HAP-1 (cell line): ENCODE measurements at regions not wholly inside any gene's neighbourhood (a gene's known extent, or its start where the extent isn't known, plus 50 kb on each side); places are given as distances from the start of the nearest gene placed in this dataset.

Source experiments
- DNase-seq, 2 experiments: peaks; one replicate each; pipeline ENCODE4 v3.0.0-alpha.2; 2016 to 2020; ENCODE audit warnings: low spot score in 2 of 2
- H3K27me3 ChIP-seq: fragments of 250-450 bp; sonication (Bioruptor Pico); 2 replicates; pipeline ENCODE4 v1.5.1; 2020; ENCODE audit warnings: low read depth, mild to moderate bottlenecking, moderate library complexity
- H3K36me3 ChIP-seq: fragments of 250-450 bp; sonication (Bioruptor Pico); replicated peaks from 2 replicates; pipeline ENCODE4 v1.5.1; 2020; ENCODE audit warnings: mild to moderate bottlenecking
- H3K4me1 ChIP-seq: fragments of 250-450 bp; sonication (Bioruptor Pico); 2 replicates; pipeline ENCODE4 v1.5.1; 2020; ENCODE audit warnings: mild to moderate bottlenecking
- H3K4me3 ChIP-seq: fragments of 250-450 bp; sonication (Bioruptor Pico); 2 replicates; pipeline ENCODE4 v1.5.1; 2020; ENCODE audit warnings: mild to moderate bottlenecking, moderate library complexity
- H3K9me3 ChIP-seq: fragments of 250-450 bp; sonication (Bioruptor Pico); 2 replicates; pipeline ENCODE4 v1.5.1; 2020; ENCODE audit warnings: mild to moderate bottlenecking, moderate library complexity
- in situ Hi-C: fragments of 300-500 bp; cut with MboI; formaldehyde crosslinking; loops from 3 replicates; pipeline ENCODE4 v1.14.3; 2020; ENCODE audit warnings: low sequenced_read_pairs, inconsistent platforms, mixed read lengths

GRCh38 chr9:18146329-18146728 lies 327.6 kb upstream of the ADAMTSL1 start:
- in situ Hi-C loops, result no loop called here
- H3K4me3 ChIP-seq, result no peak overlapping the region
- H3K36me3 ChIP-seq, result no peaks in the 10 kb centered on the region
- no peaks in the 10 kb centered on the region for H3K27me3 ChIP-seq
- H3K4me1 ChIP-seq, result peaks cover 10% of the 10 kb centered on the region
- no peak for DNase-seq
- no peaks in the 10 kb centered on the region for H3K9me3 ChIP-seq

- no peaks in the 10 kb centered on the region for H3K36me3 ChIP-seq
- in situ Hi-C loops, result no loop called here
- DNase-seq, result no peak
- no peaks in the 10 kb centered on the region for H3K27me3 ChIP-seq
- H3K9me3 ChIP-seq, result no peaks in the 10 kb centered on the region
- H3K4me1 ChIP-seq, result no peaks in the 10 kb centered on the region
- no peak overlapping the region for H3K4me3 ChIP-seq
Observed at GRCh38 chr9:18149471-18150011, 324.4 kb upstream of the ADAMTSL1 start.

- no peaks in the 10 kb centered on the region for H3K9me3 ChIP-seq
- H3K36me3 ChIP-seq, result no peaks in the 10 kb centered on the region
- H3K27me3 ChIP-seq, result no peaks in the 10 kb centered on the region
- H3K4me3 ChIP-seq, result no peak overlapping the region
- peaks cover 3% of the 10 kb centered on the region; the same call in 1 of the 2 replicates for H3K4me1 ChIP-seq
- no peak for DNase-seq
- in situ Hi-C loops, result no loop called here
Observed at GRCh38 chr9:18154661-18155060, 319.3 kb upstream of the ADAMTSL1 start.

- peaks cover 3% of the 10 kb centered on the region; the same call in 1 of the 2 replicates for H3K4me1 ChIP-seq
- no peaks in the 10 kb centered on the region for H3K36me3 ChIP-seq
- no peak overlapping the region for H3K4me3 ChIP-seq
- no peak for DNase-seq
- in situ Hi-C loops, result no loop called here
- H3K27me3 ChIP-seq, result no peaks in the 10 kb centered on the region
- H3K9me3 ChIP-seq, result no peaks in the 10 kb centered on the region
Observed at GRCh38 chr9:18159254-18159653, 314.7 kb upstream of the ADAMTSL1 start.

GRCh38 chr9:18163146-18163545 lies 310.8 kb upstream of the ADAMTSL1 start:
- H3K36me3 ChIP-seq, result no peaks in the 10 kb centered on the region
- H3K9me3 ChIP-seq, result no peaks in the 10 kb centered on the region
- H3K27me3 ChIP-seq, result no peaks in the 10 kb centered on the region
- H3K4me3 ChIP-seq, result no peak overlapping the region
- in situ Hi-C loops, result no loop called here
- H3K4me1 ChIP-seq, result no peaks in the 10 kb centered on the region
- DNase-seq, result no peak

GRCh38 chr9:18167733-18168132 lies 306.2 kb upstream of the ADAMTSL1 start:
- H3K4me3 ChIP-seq, result no peak overlapping the region
- no peaks in the 10 kb centered on the region for H3K4me1 ChIP-seq
- no peak for DNase-seq
- peaks cover under 1% of the 10 kb centered on the region; the same call in 1 of the 2 replicates for H3K27me3 ChIP-seq
- no peaks in the 10 kb centered on the region for H3K36me3 ChIP-seq
- H3K9me3 ChIP-seq, result no peaks in the 10 kb centered on the region
- in situ Hi-C loops, result no loop called here

GRCh38 chr9:18173923-18174322 lies 300.0 kb upstream of the ADAMTSL1 start:
- no peaks in the 10 kb centered on the region for H3K4me1 ChIP-seq
- DNase-seq, result no peak
- peaks cover 19% of the 10 kb centered on the region; the same call in 1 of the 2 replicates for H3K27me3 ChIP-seq
- H3K36me3 ChIP-seq, result no peaks in the 10 kb centered on the region
- H3K9me3 ChIP-seq, result no peaks in the 10 kb centered on the region
- in situ Hi-C loops, result no loop called here
- no peak overlapping the region for H3K4me3 ChIP-seq

GRCh38 chr9:18182636-18183035 lies 291.3 kb upstream of the ADAMTSL1 start:
- in situ Hi-C loops, result no loop called here
- DNase-seq, result no peak
- Histone ChIP-seq H3K9me3 (no peaks in the 10 kb centered on the region), H3K36me3 (no peaks in the 10 kb centered on the region), H3K27me3 (no peaks in the 10 kb centered on the region), H3K4me3 (no peak overlapping the region), H3K4me1 (no peaks in the 10 kb centered on the region)

GRCh38 chr9:18183974-18184373 lies 290.0 kb upstream of the ADAMTSL1 start:
- in situ Hi-C loops, result no loop called here
- no peaks in the 10 kb centered on the region for H3K27me3 ChIP-seq
- peaks cover 3% of the 10 kb centered on the region; the same call in 1 of the 2 replicates for H3K4me1 ChIP-seq
- H3K4me3 ChIP-seq, result no peak overlapping the region
- DNase-seq, result no peak
- H3K36me3 ChIP-seq, result no peaks in the 10 kb centered on the region
- H3K9me3 ChIP-seq, result no peaks in the 10 kb centered on the region

- Histone ChIP-seq H3K27me3 (no peaks in the 10 kb centered on the region), H3K9me3 (no peaks in the 10 kb centered on the region), H3K4me1 (peaks cover 6% of the 10 kb centered on the region), H3K36me3 (no peaks in the 10 kb centered on the region), H3K4me3 (no peak overlapping the region)
- in situ Hi-C loops, result no loop called here
- no peak for DNase-seq
Observed at GRCh38 chr9:18184401-18184800, 289.6 kb upstream of the ADAMTSL1 start.

GRCh38 chr9:18185196-18185595 lies 288.8 kb upstream of the ADAMTSL1 start:
- Histone ChIP-seq H3K4me1 (peaks cover 11% of the 10 kb centered on the region), H3K4me3 (no peak overlapping the region), H3K27me3 (no peaks in the 10 kb centered on the region), H3K9me3 (no peaks in the 10 kb centered on the region), H3K36me3 (no peaks in the 10 kb centered on the region)
- DNase-seq, result no peak
- in situ Hi-C loops, result no loop called here

GRCh38 chr9:18188971-18189370 lies 285.0 kb upstream of the ADAMTSL1 start:
- in situ Hi-C loops, result no loop called here
- no peaks in the 10 kb centered on the region for H3K27me3 ChIP-seq
- H3K4me1 ChIP-seq, result peaks cover 18% of the 10 kb centered on the region
- H3K4me3 ChIP-seq, result no peak overlapping the region
- no peaks in the 10 kb centered on the region for H3K36me3 ChIP-seq
- no peaks in the 10 kb centered on the region for H3K9me3 ChIP-seq
- no peak for DNase-seq

GRCh38 chr9:18189871-18190670 lies 283.9 kb upstream of the ADAMTSL1 start:
- Histone ChIP-seq H3K9me3 (no peaks in the 10 kb centered on the region), H3K4me1 (peaks cover 18% of the 10 kb centered on the region), H3K4me3 (no peak overlapping the region), H3K36me3 (no peaks in the 10 kb centered on the region), H3K27me3 (no peaks in the 10 kb centered on the region)
- DNase-seq, result peak; percentile 71 to 99
- in situ Hi-C loops, result no loop called here

- in situ Hi-C loops, result no loop called here
- DNase-seq, result peak in 1 of 2 experiments; percentile 48
- Histone ChIP-seq H3K4me3 (no peak overlapping the region), H3K27me3 (no peaks in the 10 kb centered on the region), H3K4me1 (peaks cover 18% of the 10 kb centered on the region), H3K36me3 (no peaks in the 10 kb centered on the region), H3K9me3 (no peaks in the 10 kb centered on the region)
Observed at GRCh38 chr9:18190671-18191374, 283.1 kb upstream of the ADAMTSL1 start.
